HepG2 (cell line): ENCODE measurements at regions not wholly inside any gene's neighbourhood (a gene's known extent, or its start where the extent isn't known, plus 50 kb on each side); places are given as distances from the start of the nearest gene placed in this dataset.
"Not testable (repeated sequence)": the region's sequence is repeated elsewhere in the genome, so short reads cannot be mapped to it uniquely, and the experiment has no call there.

ENCODE experiments used
- ATAC-seq: fragments of 200-7000 bp; cut with Tn5 transposase; 3 replicates; pipeline ENCODE4 v1.9.1; 2020; ENCODE audit warnings: mild to moderate bottlenecking, moderate library complexity
- BruUV-seq: library from RNA; stranded (reverse); fragments of 400-500 nt; replicated peaks from 2 replicates; lab custom pipeline; 2021; lab: Mats Ljungman, UMichigan
- CTCF ChIA-PET: fragments of 300-600 bp; formaldehyde crosslinking; extraction: SDS; loops from one replicate; lab custom pipeline; 2021; ENCODE audit warnings: low total read pairs, inconsistent platforms, low intra/inter-chr PET ratio; lab: Yijun Ruan, JAX
- POLR2A ChIA-PET: fragments of 350-600 bp; sonication (Branson Sonifier 250); formaldehyde crosslinking; loops from one replicate; lab custom pipeline; 2020; ENCODE audit warnings: antibody characterized with exemption, inconsistent platforms; lab: Yijun Ruan, JAX
- DNase-seq: peaks from one replicate; pipeline ENCODE4 v3.0.0-alpha.2; 2015; ENCODE audit warnings: low spot score
- FAIRE-seq: peaks from 3 replicates; lab custom pipeline; 2011; peaks lifted over from hg19 to GRCh38; lab: Jason Lieb, UNC
- H2AFZ ChIP-seq: one replicate; pipeline ENCODE4 v1.6.1; 2011; ENCODE audit warnings: low read length, inconsistent platforms
- H3K27ac ChIP-seq: fragments of 300-600 bp; 3 replicates; pipeline ENCODE4 v1.8.0; 2011; ENCODE audit warnings: mixed run types, mild to moderate bottlenecking, mixed read lengths, low read length, inconsistent platforms; ENCODE audit not compliant: insufficient read depth; ENCODE audit errors: extremely low read length
- H3K27me3 ChIP-seq, 2 experiments: fragments of 200-600 bp in 1 of 2; 2 replicates in 1 of 2; 3 replicates in 1 of 2; pipeline versions ENCODE4 v1.6.0 to v1.8.0; 2011; ENCODE audit warnings: low read length in 2 of 2, mild to moderate bottlenecking in 2 of 2, moderate library complexity in 2 of 2, inconsistent platforms in 1 of 2; ENCODE audit not compliant: insufficient read depth in 2 of 2, control insufficient read depth in 1 of 2
- H3K36me3 ChIP-seq, 2 experiments: fragments of 200-600 bp in 1 of 2; replicated peaks in 1 of 2; 2 replicates in 1 of 2; 3 replicates in 1 of 2; pipeline versions ENCODE4 v1.5.1 to v1.8.0; 2011; ENCODE audit warnings: low read length in 2 of 2, inconsistent platforms in 1 of 2; ENCODE audit not compliant: insufficient read depth in 2 of 2, control insufficient read depth in 1 of 2
- H3K4me1 ChIP-seq: 2 replicates; pipeline ENCODE4 v1.5.1; 2012; ENCODE audit warnings: low read length, inconsistent platforms; ENCODE audit not compliant: insufficient read depth
- H3K4me2 ChIP-seq: 2 replicates; pipeline ENCODE4 v1.6.0; 2011; ENCODE audit warnings: low read depth, low read length, inconsistent platforms
- H3K4me3 ChIP-seq, 3 experiments: fragments of 200-600 bp in 1 of 3; sonication (generic), shearing (Covaris generic) in 1 of 3; replicated peaks in 1 of 3; 2 replicates each; pipeline ENCODE4 v1.5.1; 2011 to 2016; ENCODE audit warnings: low read length in 3 of 3, inconsistent platforms in 2 of 3, low read depth in 2 of 3, mild to moderate bottlenecking in 2 of 3, control low read depth in 1 of 3, mixed read lengths in 1 of 3; ENCODE audit not compliant: insufficient read depth in 1 of 3
- H3K79me2 ChIP-seq: one replicate; pipeline ENCODE4 v1.6.1; 2011; ENCODE audit warnings: low read length, inconsistent platforms; ENCODE audit not compliant: insufficient read depth
- H3K9ac ChIP-seq: 2 replicates; pipeline ENCODE4 v1.6.0; 2011; ENCODE audit warnings: mild to moderate bottlenecking, low read depth, low read length, inconsistent platforms; ENCODE audit not compliant: insufficient read depth
- H3K9me3 ChIP-seq: 2 replicates; pipeline ENCODE4 v1.5.1; 2012; ENCODE audit warnings: mild to moderate bottlenecking, low read length
- H4K20me1 ChIP-seq: 2 replicates; pipeline ENCODE4 v1.6.0; 2011; ENCODE audit warnings: inconsistent platforms, mild to moderate bottlenecking, low read length, moderate library complexity; ENCODE audit not compliant: insufficient read depth
- WGBS: methylation state at CpG from one replicate; pipeline ENCODE4 v1.1.6; 2017; ENCODE audit warnings: low lambda C conversion rate; 5-methylcytosine and 5-hydroxymethylcytosine counted together
- in situ Hi-C: cut with HindIII; loops from 2 replicates; pipeline ENCODE4 v1.10.0; 2017; ENCODE audit warnings: low pct_unique_long_range_greater_than_20kb; ENCODE audit not compliant: extremely low pct_ligation_motif_present
- intact Hi-C: fragments of 100-400 bp; cut with micrococcal nuclease; formaldehyde crosslinking; loops from one replicate; pipeline ENCODE4 v1.10.0; 2022; ENCODE audit not compliant: unreplicated experiment
- TF ChIP-seq, protein P1 (sequence below): sonication (generic); formaldehyde crosslinking; IDR thresholded peaks from 2 replicates; pipeline ENCODE4 v1.5.0; 2020; ENCODE audit warnings: mild to moderate bottlenecking, missing genetic modification reagents, moderate library complexity

DNA sequence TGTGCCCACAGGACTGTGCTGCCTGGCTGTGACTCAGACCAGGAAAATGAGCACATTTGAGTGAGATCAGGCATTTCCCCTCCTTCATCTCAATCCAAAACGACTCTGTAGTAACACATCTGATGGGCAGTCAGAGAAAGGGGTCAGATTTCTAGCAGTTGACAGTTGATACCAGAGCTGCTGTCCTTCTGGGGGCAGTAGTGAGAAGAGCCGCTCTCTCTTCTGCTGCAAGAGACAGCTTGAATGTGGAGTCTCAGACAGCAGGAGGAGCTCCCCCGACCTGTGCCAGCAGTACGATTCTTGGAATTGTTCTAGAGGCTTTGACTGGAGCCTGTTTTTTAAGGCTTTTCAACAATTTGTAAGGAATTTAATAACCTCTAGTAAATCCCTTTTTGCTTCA lies 1413.7 kb downstream of the RPIA start:
- H3K4me1 ChIP-seq, POLR2A ChIA-PET, intact Hi-C loops, H2AFZ ChIP-seq, H3K79me2 ChIP-seq, BruUV-seq, H3K9ac ChIP-seq, H3K27ac ChIP-seq, in situ Hi-C loops, CTCF ChIA-PET, H3K27me3 ChIP-seq, H3K4me2 ChIP-seq, H4K20me1 ChIP-seq, H3K36me3 ChIP-seq, H3K9me3 ChIP-seq, H3K4me3 ChIP-seq: not testable (repeated sequence)
- DNase-seq (peak; percentile 46), ATAC-seq (peak; percentile 96), FAIRE-seq (peak; percentile 48)
- TF ChIP-seq, protein P1, sequence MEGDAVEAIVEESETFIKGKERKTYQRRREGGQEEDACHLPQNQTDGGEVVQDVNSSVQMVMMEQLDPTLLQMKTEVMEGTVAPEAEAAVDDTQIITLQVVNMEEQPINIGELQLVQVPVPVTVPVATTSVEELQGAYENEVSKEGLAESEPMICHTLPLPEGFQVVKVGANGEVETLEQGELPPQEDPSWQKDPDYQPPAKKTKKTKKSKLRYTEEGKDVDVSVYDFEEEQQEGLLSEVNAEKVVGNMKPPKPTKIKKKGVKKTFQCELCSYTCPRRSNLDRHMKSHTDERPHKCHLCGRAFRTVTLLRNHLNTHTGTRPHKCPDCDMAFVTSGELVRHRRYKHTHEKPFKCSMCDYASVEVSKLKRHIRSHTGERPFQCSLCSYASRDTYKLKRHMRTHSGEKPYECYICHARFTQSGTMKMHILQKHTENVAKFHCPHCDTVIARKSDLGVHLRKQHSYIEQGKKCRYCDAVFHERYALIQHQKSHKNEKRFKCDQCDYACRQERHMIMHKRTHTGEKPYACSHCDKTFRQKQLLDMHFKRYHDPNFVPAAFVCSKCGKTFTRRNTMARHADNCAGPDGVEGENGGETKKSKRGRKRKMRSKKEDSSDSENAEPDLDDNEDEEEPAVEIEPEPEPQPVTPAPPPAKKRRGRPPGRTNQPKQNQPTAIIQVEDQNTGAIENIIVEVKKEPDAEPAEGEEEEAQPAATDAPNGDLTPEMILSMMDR (CRISPR knock-in tag): peak; percentile 41
- WGBS: 0% methylated on average over 2 of the region's 4 CpGs

DNA sequence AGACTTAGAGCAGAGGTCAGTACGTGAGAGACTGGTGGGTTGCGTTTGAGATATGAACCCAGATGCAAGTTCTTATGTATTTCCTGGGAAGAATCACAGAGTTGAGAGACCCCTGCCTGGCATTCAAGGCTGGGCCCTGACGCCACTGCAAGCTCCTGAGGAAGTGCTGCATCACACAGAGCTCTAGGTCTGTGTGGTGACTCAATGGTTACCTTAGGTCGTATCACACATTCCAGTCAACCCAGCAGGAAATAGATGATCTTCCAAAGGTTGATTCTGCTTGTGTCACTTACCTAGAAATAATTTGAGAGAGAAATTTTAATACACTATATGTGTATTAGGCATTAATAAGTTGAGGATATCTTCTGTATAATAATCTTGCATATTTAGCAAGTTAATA lies 1431.9 kb downstream of the RPIA start:
- intact Hi-C loops, BruUV-seq, H4K20me1 ChIP-seq, H3K9me3 ChIP-seq, H3K4me1 ChIP-seq, H2AFZ ChIP-seq, H3K27ac ChIP-seq, in situ Hi-C loops, FAIRE-seq, ATAC-seq, H3K27me3 ChIP-seq, H3K4me3 ChIP-seq, POLR2A ChIA-PET, H3K4me2 ChIP-seq, DNase-seq, CTCF ChIA-PET, H3K36me3 ChIP-seq, H3K9ac ChIP-seq, H3K79me2 ChIP-seq: not testable (repeated sequence)
- WGBS: 15% methylated on average over 4 of the region's 4 CpGs
